GM12878 (cell line): ENCODE measurements at regions not wholly inside any gene's neighbourhood (a gene's known extent, or its start where the extent isn't known, plus 50 kb on each side); places are given as distances from the start of the nearest gene placed in this dataset.

Experiments used
- CHD1 ChIP-seq: IDR thresholded peaks from 2 replicates; pipeline ENCODE4 v1.6.1; 2012; ENCODE audit warnings: low read depth, low read length, improper control_type of control experiment
- CTCF ChIP-seq, 3 experiments: IDR thresholded peaks in 2 of 3; conservative IDR thresholded peaks in 1 of 3; 2 replicates each; pipeline ENCODE4 v1.5.1; 2011; ENCODE audit warnings: low read depth in 3 of 3, low read length in 3 of 3, mild to moderate bottlenecking in 3 of 3, control low read depth in 2 of 3, moderate library complexity in 2 of 3, inconsistent platforms in 1 of 3, mixed read lengths in 1 of 3; ENCODE audit not compliant: control insufficient read depth in 2 of 3, insufficient read depth in 1 of 3; ENCODE audit errors: extremely low read depth in 1 of 3
- E4F1 ChIP-seq: fragments of 450-650 bp; IDR thresholded peaks from 2 replicates; pipeline ENCODE4 v1.6.1; 2018; ENCODE audit warnings: borderline replicate concordance, mild to moderate bottlenecking; ENCODE audit not compliant: partially characterized antibody
- ELK1 ChIP-seq: IDR thresholded peaks from 2 replicates; pipeline ENCODE4 v1.6.1; 2012; ENCODE audit warnings: low read depth, low read length, improper control_type of control experiment
- IKZF2 ChIP-seq, 2 experiments: fragments of 450-650 bp; IDR thresholded peaks; 2 replicates each; pipeline ENCODE4 v1.6.1; 2017; ENCODE audit warnings: mild to moderate bottlenecking in 2 of 2, moderate library complexity in 2 of 2
- IRF4 ChIP-seq: IDR thresholded peaks from 2 replicates; pipeline ENCODE4 v1.6.1; 2011; ENCODE audit warnings: low read depth, low read length
- MAX ChIP-seq: IDR thresholded peaks from 2 replicates; pipeline ENCODE4 v1.6.1; 2012; ENCODE audit warnings: low read depth, low read length, improper control_type of control experiment
- SIX5 ChIP-seq: IDR thresholded peaks from 2 replicates; pipeline ENCODE4 v1.6.1; 2011; ENCODE audit warnings: mild to moderate bottlenecking, low read depth, low read length, moderate library complexity; ENCODE audit not compliant: severe bottlenecking
- STAT3 ChIP-seq: IDR thresholded peaks from 2 replicates; pipeline ENCODE4 v1.6.1; 2011; ENCODE audit warnings: low read depth, low read length, improper control_type of control experiment

- TF ChIP-seq E4F1 (no peak), CHD1 (no peak), IKZF2 (IDR thresholded peaks at IDR 0.05) (no peak), IRF4 (no peak), ELK1 (no peak), MAX (peak; percentile 53; the same call in 1 of the 2 replicates), CTCF (IDR thresholded peaks at IDR 0.05 in 2 of 3, conservative IDR thresholded peaks at IDR 0.05 in 1 of 3; ENCODE audit: control insufficient read depth in 2 of 3, extremely low read depth in 1 of 3, insufficient read depth in 1 of 3, low read depth in 3 of 3, low read length in 3 of 3) (no peak), STAT3 (no peak), SIX5 (no peak)
These were observed 120.9 kb downstream of the MRM1 start (continued) for GRCh38 chr17:36722121-36722902.
